AG04449 (cell line): ENCODE measurements at regions not wholly inside any gene's neighbourhood (a gene's known extent, or its start where the extent isn't known, plus 50 kb on each side); places are given as distances from the start of the nearest gene placed in this dataset.

Experiments used
- CTCF ChIA-PET: fragments of 350-600 bp; formaldehyde crosslinking; extraction: SDS; loops from one replicate; lab custom pipeline; 2021; ENCODE audit warnings: antibody characterized with exemption; lab: Yijun Ruan, JAX
- POLR2A ChIA-PET: fragments of 400-600, 350-600 bp; formaldehyde crosslinking; extraction: SDS; loops from one replicate; lab custom pipeline; 2020; ENCODE audit warnings: antibody characterized with exemption, inconsistent platforms; lab: Yijun Ruan, JAX
- DNase-seq: peaks from one replicate; pipeline ENCODE4 v3.0.0-alpha.2; 2010; ENCODE audit warnings: low read depth, low spot score
- H3K4me3 ChIP-seq: 2 replicates; pipeline ENCODE4 v1.5.1; 2011; ENCODE audit warnings: low read depth, mild to moderate bottlenecking, control low read depth, low read length
- CTCF ChIP-seq: IDR thresholded peaks from one replicate; pipeline ENCODE4 v1.5.1; 2011; ENCODE audit warnings: mild to moderate bottlenecking, moderate library complexity, low read length, control low read depth, inconsistent platforms; ENCODE audit not compliant: insufficient read depth; ENCODE audit errors: missing control alignments

- POLR2A ChIA-PET: no interaction called here
- no peak overlapping the region for H3K4me3 ChIP-seq
- DNase-seq: no peak
- no peak for TF ChIP-seq CTCF
- CTCF ChIA-PET: no interaction called here
These were observed 74.6 kb downstream of the TRIM42 start for GRCh38 chr3:140752499-140752898.

GRCh38 chr3:140753865-140754754 is 76.2 kb downstream of the TRIM42 start:
- CTCF ChIA-PET: no interaction called here
- POLR2A ChIA-PET: no interaction called here
- no peak overlapping the region for H3K4me3 ChIP-seq
- no peak for DNase-seq
- no peak for TF ChIP-seq CTCF

GRCh38 chr3:140754936-140755335 is 77.1 kb downstream of the TRIM42 start:
- POLR2A ChIA-PET: no interaction called here
- no peak for DNase-seq
- H3K4me3 ChIP-seq: no peak overlapping the region
- CTCF ChIA-PET: no interaction called here
- TF ChIP-seq CTCF: no peak

GRCh38 chr3:140756240-140757016 is 78.6 kb downstream of the TRIM42 start:
- POLR2A ChIA-PET: no interaction called here
- DNase-seq: no peak
- no peak overlapping the region for H3K4me3 ChIP-seq
- CTCF ChIA-PET: no interaction called here
- no peak for TF ChIP-seq CTCF

- ChIA-PET POLR2A (no interaction called here), CTCF (no interaction called here)
- H3K4me3 ChIP-seq: no peak overlapping the region
- DNase-seq: no peak
- no peak for TF ChIP-seq CTCF
These were observed 81.1 kb downstream of the TRIM42 start for GRCh38 chr3:140758791-140759444.
